GM12873 (cell line): ENCODE measurements at regions not wholly inside any gene's neighbourhood (a gene's known extent, or its start where the extent isn't known, plus 50 kb on each side); places are given as distances from the start of the nearest gene placed in this dataset.

ENCODE experiments used
- TF ChIP-seq, protein P1 (sequence below): IDR thresholded peaks from 2 replicates; pipeline ENCODE4 v1.5.1; 2012; ENCODE audit warnings: low read depth, mild to moderate bottlenecking, moderate library complexity, low read length, control low read depth; ENCODE audit not compliant: insufficient read depth; ENCODE audit errors: missing control alignments

DNA sequence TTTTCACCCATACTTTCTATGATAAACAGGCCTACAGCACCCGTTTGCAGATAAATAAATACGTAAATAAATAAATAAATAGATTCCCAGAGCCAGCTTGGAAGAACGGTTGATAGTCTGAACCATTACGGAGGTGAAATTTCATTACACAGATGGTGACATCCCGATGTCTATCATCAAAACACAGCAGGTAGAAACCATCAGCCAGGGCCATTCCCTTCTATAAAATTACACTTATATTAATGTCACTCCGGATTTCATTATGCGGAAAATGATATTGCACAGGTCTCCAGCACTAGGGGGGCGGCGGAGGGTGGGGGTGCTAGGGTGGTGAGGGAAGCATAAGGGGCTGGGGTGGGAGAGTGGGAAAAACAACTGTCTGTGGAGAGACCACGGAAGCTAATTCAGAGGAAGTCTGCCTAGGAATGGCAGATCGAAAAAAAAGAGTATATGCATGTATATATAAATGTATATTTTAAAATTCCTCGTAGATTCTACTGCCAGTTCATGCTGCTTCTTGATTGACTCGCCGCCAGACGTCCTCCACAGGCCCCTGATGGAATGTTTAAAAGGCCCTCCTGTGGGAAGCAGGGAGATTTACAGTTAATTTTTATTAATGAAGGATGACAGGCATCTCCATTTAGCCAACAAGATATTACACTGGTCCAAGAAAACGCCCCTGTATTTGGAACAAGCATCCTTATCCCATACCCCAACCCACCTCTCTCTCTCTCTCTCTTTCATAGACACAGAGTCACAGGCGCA lies 1906.0 kb upstream of the PIK3C3 start:
- TF ChIP-seq, protein P1, sequence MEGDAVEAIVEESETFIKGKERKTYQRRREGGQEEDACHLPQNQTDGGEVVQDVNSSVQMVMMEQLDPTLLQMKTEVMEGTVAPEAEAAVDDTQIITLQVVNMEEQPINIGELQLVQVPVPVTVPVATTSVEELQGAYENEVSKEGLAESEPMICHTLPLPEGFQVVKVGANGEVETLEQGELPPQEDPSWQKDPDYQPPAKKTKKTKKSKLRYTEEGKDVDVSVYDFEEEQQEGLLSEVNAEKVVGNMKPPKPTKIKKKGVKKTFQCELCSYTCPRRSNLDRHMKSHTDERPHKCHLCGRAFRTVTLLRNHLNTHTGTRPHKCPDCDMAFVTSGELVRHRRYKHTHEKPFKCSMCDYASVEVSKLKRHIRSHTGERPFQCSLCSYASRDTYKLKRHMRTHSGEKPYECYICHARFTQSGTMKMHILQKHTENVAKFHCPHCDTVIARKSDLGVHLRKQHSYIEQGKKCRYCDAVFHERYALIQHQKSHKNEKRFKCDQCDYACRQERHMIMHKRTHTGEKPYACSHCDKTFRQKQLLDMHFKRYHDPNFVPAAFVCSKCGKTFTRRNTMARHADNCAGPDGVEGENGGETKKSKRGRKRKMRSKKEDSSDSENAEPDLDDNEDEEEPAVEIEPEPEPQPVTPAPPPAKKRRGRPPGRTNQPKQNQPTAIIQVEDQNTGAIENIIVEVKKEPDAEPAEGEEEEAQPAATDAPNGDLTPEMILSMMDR, result no peak

DNA sequence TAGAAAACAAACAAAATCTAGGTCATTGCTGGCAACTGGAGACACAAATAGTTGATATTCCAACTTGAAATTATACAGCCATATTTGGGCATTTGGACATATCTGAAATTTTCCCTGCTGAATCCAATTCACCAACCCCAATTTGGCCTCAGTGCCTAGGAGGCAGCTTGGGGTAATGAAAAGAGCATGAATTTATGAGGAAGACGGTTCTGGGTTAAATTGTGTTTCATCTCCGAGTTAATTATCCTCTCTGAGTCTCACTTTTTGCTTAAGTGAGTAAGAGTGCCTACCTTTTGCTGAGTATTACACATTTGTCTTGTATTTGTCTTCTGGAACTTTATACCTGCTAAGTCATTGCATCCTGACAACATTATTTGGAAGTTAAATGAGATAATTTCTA lies 1906.8 kb upstream of the PIK3C3 start:
- TF ChIP-seq, protein P1, result no peak

DNA sequence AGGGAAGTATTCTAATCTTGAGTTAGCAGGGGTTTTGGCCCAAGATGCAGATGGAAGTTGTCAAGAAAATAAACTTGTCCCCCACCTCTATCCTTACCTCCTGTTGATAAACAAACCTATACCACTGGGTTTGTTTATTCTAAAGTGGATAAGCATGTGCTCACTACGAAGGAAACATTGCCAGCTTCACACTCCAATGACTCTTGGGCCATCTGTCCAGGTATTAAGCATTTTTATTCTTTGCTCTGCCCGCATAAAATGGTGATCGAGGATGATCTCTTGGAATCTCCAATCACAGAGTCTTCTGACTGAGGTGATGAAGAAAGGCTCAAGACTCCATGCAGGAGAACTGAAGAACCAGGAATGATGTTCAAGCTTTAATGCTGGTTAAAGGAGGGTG lies 1908.4 kb upstream of the PIK3C3 start:
- TF ChIP-seq, protein P1, result no peak

DNA sequence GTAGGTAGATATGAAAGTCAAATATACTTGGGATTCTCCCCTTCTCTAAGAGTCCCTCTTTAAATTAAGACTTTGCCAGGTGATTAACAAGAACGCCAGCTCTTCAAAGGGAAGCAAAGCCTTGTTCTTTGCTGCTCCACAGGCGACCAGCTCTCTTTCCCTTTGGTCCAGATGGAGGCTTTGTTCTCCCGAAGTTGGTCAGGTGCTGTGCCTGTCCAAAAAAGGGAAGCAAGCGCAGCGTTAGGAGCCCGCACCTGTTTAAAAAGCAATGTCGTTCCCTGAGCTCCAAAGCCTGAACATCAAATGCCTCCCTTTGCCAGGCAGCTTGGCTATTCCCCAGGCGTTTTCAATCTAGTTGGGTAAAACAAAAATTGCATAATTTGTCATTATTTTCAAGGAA lies 1913.1 kb upstream of the PIK3C3 start:
- TF ChIP-seq, protein P1, result no peak

DNA sequence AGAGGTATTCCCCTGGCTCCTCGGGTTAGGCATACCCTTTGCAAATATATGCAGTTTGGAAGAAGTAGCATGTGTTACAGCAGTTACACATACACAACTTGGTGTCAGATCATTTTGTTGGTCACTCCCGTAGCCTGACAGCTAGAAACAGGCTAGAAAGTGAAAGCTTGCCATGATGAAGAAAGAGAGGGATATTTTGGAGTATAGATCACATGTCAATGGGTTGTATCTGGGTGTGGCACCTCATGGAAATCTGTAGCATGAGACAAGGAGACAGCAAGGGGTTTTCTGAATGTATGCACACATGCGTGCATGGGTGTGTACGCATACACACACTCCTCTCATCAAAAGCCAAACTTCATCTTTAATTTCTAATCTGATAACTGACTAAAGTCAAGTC lies 1914.5 kb upstream of the PIK3C3 start:
- TF ChIP-seq, protein P1, result no peak

GRCh38 chr18:40037356-40037755 lies 1917.7 kb upstream of the PIK3C3 start:
- TF ChIP-seq, protein P1, result no peak

DNA sequence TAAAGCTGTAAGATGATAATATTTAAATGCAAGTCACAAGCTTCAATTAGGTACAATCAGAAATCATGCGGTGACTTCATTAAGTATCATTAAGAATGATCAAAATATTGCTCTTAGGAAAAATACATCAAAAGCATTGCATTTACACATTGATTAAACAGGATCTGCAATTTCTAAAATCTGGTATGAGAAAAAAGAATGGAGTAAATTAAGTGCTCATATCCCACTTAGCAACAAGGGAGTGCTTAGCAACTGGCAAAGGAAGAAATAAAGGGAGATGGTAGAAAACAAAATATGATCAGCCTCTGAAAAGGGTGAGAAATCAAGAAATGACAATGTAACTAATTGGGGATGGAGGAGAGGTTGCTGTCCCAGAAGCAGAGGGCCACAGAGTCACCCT lies 1918.2 kb upstream of the PIK3C3 start:
- TF ChIP-seq, protein P1, result no peak
